NK-92 (cell line): ENCODE measurements at regions not wholly inside any gene's neighbourhood (a gene's known extent, or its start where the extent isn't known, plus 50 kb on each side); places are given as distances from the start of the nearest gene placed in this dataset.
"Not testable (repeated sequence)": the region's sequence is repeated elsewhere in the genome, so short reads cannot be mapped to it uniquely, and the experiment has no call there.

Source experiments
- DNase-seq: peaks from one replicate; lab custom pipeline; 2025; ENCODE audit not compliant: unreplicated experiment; lab: John Stamatoyannopoulos, UW

GRCh38 chr3:177495566-177495965, 298.3 kb upstream of the TBL1XR1 start:
- no peak for DNase-seq

- no peak for DNase-seq
Observed at GRCh38 chr3:177498037-177498857, 301.0 kb upstream of the TBL1XR1 start.

- DNase-seq: not testable (repeated sequence)
Observed at GRCh38 chr3:177499039-177499438, 301.8 kb upstream of the TBL1XR1 start.

GRCh38 chr3:177499779-177500423, 302.6 kb upstream of the TBL1XR1 start:
- DNase-seq: no peak

GRCh38 chr3:177510693-177511216, 313.5 kb upstream of the TBL1XR1 start:
- no peak for DNase-seq

- no peak for DNase-seq
Observed at GRCh38 chr3:177512945-177513814, 315.9 kb upstream of the TBL1XR1 start.

GRCh38 chr3:177513815-177514610, 316.7 kb upstream of the TBL1XR1 start:
- no peak for DNase-seq

GRCh38 chr3:177514611-177515499, 317.6 kb upstream of the TBL1XR1 start:
- no peak for DNase-seq

- no peak for DNase-seq
Observed at GRCh38 chr3:177515786-177516157, 318.5 kb upstream of the TBL1XR1 start.

GRCh38 chr3:177516158-177517011, 319.1 kb upstream of the TBL1XR1 start:
- DNase-seq: no peak

GRCh38 chr3:177517906-177518305, 320.6 kb upstream of the TBL1XR1 start:
- no peak for DNase-seq

GRCh38 chr3:177519588-177519987, 322.3 kb upstream of the TBL1XR1 start:
- DNase-seq: no peak

GRCh38 chr3:177521305-177521704, 324.0 kb upstream of the TBL1XR1 start:
- no peak for DNase-seq

GRCh38 chr3:177522051-177522450, 324.8 kb upstream of the TBL1XR1 start:
- no peak for DNase-seq

GRCh38 chr3:177523067-177523675, 325.9 kb upstream of the TBL1XR1 start:
- DNase-seq: no peak

- DNase-seq: no peak
Observed at GRCh38 chr3:177523872-177524438, 326.7 kb upstream of the TBL1XR1 start.

- DNase-seq: no peak
Observed at GRCh38 chr3:177524742-177525141, 327.5 kb upstream of the TBL1XR1 start.

GRCh38 chr3:177525414-177525813, 328.1 kb upstream of the TBL1XR1 start:
- no peak for DNase-seq
